Endothelial cell of umbilical vein (primary cell): ENCODE measurements at regions not wholly inside any gene's neighbourhood (a gene's known extent, or its start where the extent isn't known, plus 50 kb on each side); places are given as distances from the start of the nearest gene placed in this dataset.

Source experiments
- BruUV-seq: library from RNA; stranded (reverse); fragments of 400-500 nt; replicated peaks from 2 replicates; lab custom pipeline; 2021; lab: Mats Ljungman, UMichigan
- CTCF ChIA-PET: fragments of 300-600, 350-600 bp; sonication (Branson Sonifier 250); formaldehyde crosslinking; loops from one replicate; lab custom pipeline; 2021; ENCODE audit warnings: antibody characterized with exemption, inconsistent platforms; lab: Charles Lee
- POLR2A ChIA-PET: fragments of 300-600, 350-600 bp; sonication (Branson Sonifier 250); formaldehyde crosslinking; loops from one replicate; lab custom pipeline; 2021; ENCODE audit warnings: antibody characterized with exemption, inconsistent platforms; lab: Charles Lee
- DNase-seq: peaks from one replicate; pipeline ENCODE4 v3.0.0-alpha.2; 2011; ENCODE audit warnings: low read depth, low spot score
- FAIRE-seq: peaks from 2 replicates; lab custom pipeline; 2011; peaks lifted over from hg19 to GRCh38; lab: Jason Lieb, UNC
- H2AFZ ChIP-seq: 2 replicates; pipeline ENCODE4 v1.6.0; 2012; ENCODE audit warnings: low read depth, low read length, control low read depth, inconsistent platforms
- H3K27ac ChIP-seq: 2 replicates; pipeline ENCODE4 v1.5.1; 2011; ENCODE audit warnings: low read depth, mild to moderate bottlenecking, control low read depth, low read length, moderate library complexity; ENCODE audit not compliant: insufficient read depth
- H3K27me3 ChIP-seq, 2 experiments: 2 replicates each; pipeline versions ENCODE4 v1.6.0 to v1.6.1; 2011; ENCODE audit warnings: low read length in 2 of 2, mixed read lengths in 1 of 2; ENCODE audit not compliant: control insufficient read depth in 2 of 2, insufficient read depth in 2 of 2
- H3K36me3 ChIP-seq, 2 experiments: 2 replicates in 1 of 2; 3 replicates in 1 of 2; pipeline ENCODE4 v1.5.1; 2011; ENCODE audit warnings: low read length in 2 of 2, mild to moderate bottlenecking in 1 of 2, moderate library complexity in 1 of 2; ENCODE audit not compliant: control insufficient read depth in 2 of 2, insufficient read depth in 2 of 2; ENCODE audit errors: extremely low read depth in 1 of 2
- H3K4me1 ChIP-seq: 3 replicates; pipeline ENCODE4 v1.5.1; 2011; ENCODE audit warnings: mild to moderate bottlenecking, low read length; ENCODE audit not compliant: control insufficient read depth, insufficient read depth; ENCODE audit errors: extremely low read depth
- H3K4me2 ChIP-seq: 2 replicates; pipeline ENCODE4 v1.6.1; 2011; ENCODE audit warnings: low read length, control low read depth, mixed read lengths; ENCODE audit not compliant: insufficient read depth
- H3K4me3 ChIP-seq, 3 experiments: fragments of 200-600 bp in 1 of 3; sonication (generic), shearing (Covaris generic) in 1 of 3; replicated peaks in 1 of 3; 2 replicates each; pipeline ENCODE4 v1.5.1; 2011 to 2016; ENCODE audit warnings: control low read depth in 3 of 3, low read length in 3 of 3, mild to moderate bottlenecking in 2 of 3, inconsistent platforms in 1 of 3, low read depth in 1 of 3, moderate library complexity in 1 of 3; ENCODE audit not compliant: insufficient read depth in 1 of 3
- H3K79me2 ChIP-seq: 2 replicates; pipeline ENCODE4 v1.6.0; 2012; ENCODE audit warnings: low read length, inconsistent platforms; ENCODE audit not compliant: control insufficient read depth, insufficient read depth
- H3K9ac ChIP-seq: replicated peaks from 2 replicates; pipeline ENCODE3; 2011; ENCODE audit warnings: low read length, control low read depth; ENCODE audit not compliant: insufficient read depth; ENCODE audit errors: extremely low read depth
- H3K9me1 ChIP-seq: replicated peaks from 3 replicates; pipeline ENCODE4 v1.6.0; 2011; ENCODE audit warnings: mild to moderate bottlenecking, low read length; ENCODE audit not compliant: control insufficient read depth, insufficient read depth; ENCODE audit errors: extremely low read depth
- H3K9me3 ChIP-seq: replicated peaks from 2 replicates; pipeline ENCODE4 v1.5.1; 2012; ENCODE audit warnings: low read length, inconsistent platforms; ENCODE audit not compliant: control insufficient read depth, insufficient read depth
- H4K20me1 ChIP-seq: replicated peaks from 2 replicates; pipeline ENCODE3; 2011; ENCODE audit warnings: mild to moderate bottlenecking, low read length; ENCODE audit not compliant: control insufficient read depth, insufficient read depth; ENCODE audit errors: extremely low read depth
- CTCF ChIP-seq, 2 donors: IDR thresholded peaks; 1 replicate in 1 of 2; 2 replicates in 1 of 2; pipeline ENCODE4 v1.5.1; 2011; ENCODE audit warnings: low read length in 2 of 2, mild to moderate bottlenecking in 2 of 2, moderate library complexity in 2 of 2, control low read depth in 1 of 2, inconsistent platforms in 1 of 2, low read depth in 1 of 2; ENCODE audit not compliant: insufficient read depth in 1 of 2; ENCODE audit errors: extremely low read depth in 1 of 2
- EZH2 ChIP-seq: IDR thresholded peaks from 2 replicates; pipeline ENCODE4 v1.6.1; 2012; ENCODE audit warnings: borderline replicate concordance, low read depth, mild to moderate bottlenecking, moderate library complexity, low read length, inconsistent platforms; ENCODE audit not compliant: severe bottlenecking
- FOS ChIP-seq: IDR thresholded peaks from 2 replicates; pipeline ENCODE4 v1.6.1; 2011; ENCODE audit warnings: mild to moderate bottlenecking, low read length, moderate library complexity, borderline replicate concordance; ENCODE audit not compliant: insufficient read depth
- GATA2 ChIP-seq: IDR thresholded peaks from 2 replicates; pipeline ENCODE4 v1.7.0; 2011; ENCODE audit warnings: low read depth, mild to moderate bottlenecking, moderate library complexity, mixed read lengths, low read length; ENCODE audit not compliant: insufficient read length, insufficient read depth
- JUN ChIP-seq: IDR thresholded peaks from 2 replicates; pipeline ENCODE4 v1.6.1; 2011; ENCODE audit warnings: borderline replicate concordance, low read depth; ENCODE audit not compliant: insufficient read length, insufficient read depth
- MAX ChIP-seq: IDR thresholded peaks from 2 replicates; pipeline ENCODE4 v1.6.1; 2011; ENCODE audit not compliant: insufficient read depth, insufficient read length
- MYC ChIP-seq: IDR thresholded peaks from one replicate; pipeline ENCODE4 v1.6.1; 2011; ENCODE audit warnings: mild to moderate bottlenecking, low read depth, low read length
- POLR2A ChIP-seq: IDR thresholded peaks from 2 replicates; pipeline ENCODE4 v1.6.1; 2012; ENCODE audit warnings: low read depth, mild to moderate bottlenecking, control low read depth, low read length
- POLR2AphosphoS5 ChIP-seq: IDR thresholded peaks from 2 replicates; pipeline ENCODE4 v1.6.1; 2012; ENCODE audit warnings: low read depth, mild to moderate bottlenecking, control low read depth, low read length, moderate library complexity; ENCODE audit not compliant: insufficient read depth
- dilution Hi-C: fragments of 300-500 bp; cut with MboI; formaldehyde crosslinking; loops from one replicate; pipeline ENCODE4 v1.15.0; 2019; ENCODE audit warnings: low sequenced_read_pairs; ENCODE audit not compliant: extremely low pct_ligation_motif_present
- intact Hi-C: fragments of 100-400 bp; cut with micrococcal nuclease; formaldehyde crosslinking; loops from one replicate; pipeline ENCODE4 v1.10.0; 2022

DNA sequence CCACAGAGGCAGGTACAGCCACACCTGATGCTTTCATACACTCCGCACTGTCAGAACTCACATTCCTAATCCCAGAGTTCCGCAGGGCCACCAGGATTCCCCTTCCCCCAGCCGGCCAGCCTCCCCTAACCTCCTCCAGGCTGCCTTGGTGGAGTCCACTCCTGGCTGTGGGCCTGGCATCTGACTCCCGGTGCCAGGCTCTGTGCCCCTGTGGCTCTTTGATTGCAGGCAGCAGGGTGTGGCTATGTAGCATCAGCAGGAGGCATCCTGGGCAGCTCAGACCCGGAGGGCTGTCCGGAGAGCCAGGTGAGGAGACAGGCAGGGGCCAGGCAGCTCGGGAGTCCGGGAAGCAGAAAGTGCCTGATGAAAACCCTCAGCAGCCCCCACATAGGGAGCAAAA lies 1432.9 kb downstream of the BRD1 start:
- Histone ChIP-seq H3K4me3 (no peak overlapping the region), H3K9ac (no peak overlapping the region), H2AFZ (no peak overlapping the region), H3K27me3 (no peaks in the 10 kb centered on the region), H3K4me2 (no peak overlapping the region), H3K79me2 (no peaks in the 10 kb centered on the region), H3K36me3 (no peaks in the 10 kb centered on the region), H3K9me1 (no peaks in the 10 kb centered on the region), H4K20me1 (no peaks in the 10 kb centered on the region), H3K9me3 (peaks cover 20% of the 10 kb centered on the region), H3K4me1 (no peaks in the 10 kb centered on the region), H3K27ac (no peak overlapping the region)
- ChIA-PET CTCF (no interaction called here), POLR2A (no interaction called here)
- no TSS peak for BruUV-seq
- FAIRE-seq (no peak), DNase-seq (no peak)
- intact Hi-C loops (no loop called here), dilution Hi-C loops (no loop called here)
- no peak for TF ChIP-seq GATA2
- no peak for TF ChIP-seq MAX
- no peak for TF ChIP-seq JUN
- TF ChIP-seq POLR2AphosphoS5, result no peak
- no peak for TF ChIP-seq FOS
- TF ChIP-seq MYC, result no peak

DNA sequence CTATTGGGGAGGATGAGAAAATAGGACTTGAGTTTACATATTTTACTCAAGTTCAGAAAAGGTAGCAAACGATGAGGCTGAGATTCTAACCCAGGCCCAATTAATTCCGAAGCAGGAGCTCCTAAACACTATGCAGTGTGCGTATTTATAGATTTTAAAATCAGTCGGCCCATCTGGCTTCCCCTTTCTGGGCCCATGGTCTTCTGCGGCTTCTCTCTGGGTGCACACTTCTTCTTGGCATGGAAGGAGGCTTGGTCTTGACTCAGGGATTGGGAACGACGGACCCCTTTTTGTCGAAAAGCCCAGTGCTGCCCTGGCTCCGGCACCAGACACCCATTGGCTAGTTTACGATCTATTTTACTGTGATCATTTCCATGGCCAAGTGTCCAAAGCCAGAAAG lies 1433.8 kb downstream of the BRD1 start:
- FAIRE-seq (no peak), DNase-seq (no peak)
- Histone ChIP-seq H3K36me3 (no peaks in the 10 kb centered on the region), H3K9ac (no peak overlapping the region), H3K27ac (no peak overlapping the region), H3K4me1 (no peaks in the 10 kb centered on the region), H3K79me2 (no peaks in the 10 kb centered on the region), H3K4me2 (no peak overlapping the region), H2AFZ (no peak overlapping the region), H3K4me3 (no peak overlapping the region), H3K27me3 (no peaks in the 10 kb centered on the region), H3K9me1 (no peaks in the 10 kb centered on the region), H4K20me1 (no peaks in the 10 kb centered on the region), H3K9me3 (peaks cover 24% of the 10 kb centered on the region)
- CTCF ChIA-PET, result no interaction called here
- no TSS peak for BruUV-seq
- POLR2A ChIA-PET, result no interaction called here
- TF ChIP-seq POLR2AphosphoS5, result no peak
- TF ChIP-seq POLR2A, result no peak
- no peak for TF ChIP-seq EZH2
- TF ChIP-seq CTCF (IDR thresholded peaks at IDR 0.05; ENCODE audit: extremely low read depth in 1 of 2, insufficient read depth in 1 of 2, low read depth in 1 of 2, low read length in 2 of 2), result no peak
- TF ChIP-seq GATA2, result no peak
- no peak for TF ChIP-seq JUN
- TF ChIP-seq FOS, result no peak
- dilution Hi-C loops (no loop called here), intact Hi-C loops (no loop called here)
